H9 (cell line): ENCODE measurements at regions not wholly inside any gene's neighbourhood (a gene's known extent, or its start where the extent isn't known, plus 50 kb on each side); places are given as distances from the start of the nearest gene placed in this dataset.

ENCODE experiments used
- DNase-seq: peaks from one replicate; pipeline ENCODE4 v3.0.0-alpha.2; 2017
- H2AFZ ChIP-seq: one replicate; pipeline ENCODE4 v1.6.1; 2013; ENCODE audit warnings: mild to moderate bottlenecking, low read length, control low read depth, moderate library complexity
- H2AK5ac ChIP-seq: 2 replicates; pipeline ENCODE4 v1.6.1; 2013; ENCODE audit warnings: low read length, control low read depth, mixed read lengths; ENCODE audit not compliant: insufficient read length
- H2BK120ac ChIP-seq: one replicate; pipeline ENCODE4 v1.6.1; 2013; ENCODE audit warnings: low read depth, mild to moderate bottlenecking, low read length, control low read depth, inconsistent platforms; ENCODE audit not compliant: poor library complexity, severe bottlenecking
- H2BK12ac ChIP-seq: 2 replicates; pipeline ENCODE4 v1.6.1; 2013; ENCODE audit warnings: low read length, control low read depth, mixed read lengths, low read depth; ENCODE audit not compliant: insufficient read length
- H2BK15ac ChIP-seq: 2 replicates; pipeline ENCODE4 v1.6.1; 2013; ENCODE audit warnings: low read depth, low read length, control low read depth
- H2BK20ac ChIP-seq: one replicate; pipeline ENCODE4 v1.6.1; 2013; ENCODE audit warnings: low read depth, mild to moderate bottlenecking, low read length, control low read depth, inconsistent platforms; ENCODE audit not compliant: poor library complexity, severe bottlenecking
- H2BK5ac ChIP-seq: 2 replicates; pipeline ENCODE4 v1.6.1; 2013; ENCODE audit warnings: low read length, control low read depth, mixed read lengths; ENCODE audit not compliant: insufficient read length
- H3K14ac ChIP-seq: 2 replicates; pipeline ENCODE4 v1.6.1; 2013; ENCODE audit warnings: low read length, control low read depth; ENCODE audit not compliant: insufficient read depth
- H3K18ac ChIP-seq: 2 replicates; pipeline ENCODE4 v1.6.1; 2013; ENCODE audit warnings: low read depth, mild to moderate bottlenecking, mixed read lengths, low read length, control low read depth; ENCODE audit not compliant: insufficient read length
- H3K23ac ChIP-seq: 2 replicates; pipeline ENCODE4 v1.6.1; 2013; ENCODE audit warnings: low read length, control low read depth, mixed read lengths, low read depth; ENCODE audit not compliant: insufficient read length
- H3K23me2 ChIP-seq: 2 replicates; pipeline ENCODE4 v1.6.1; 2013; ENCODE audit warnings: low read depth, mild to moderate bottlenecking, mixed read lengths, low read length, control low read depth; ENCODE audit not compliant: insufficient read length, poor library complexity, severe bottlenecking
- H3K27ac ChIP-seq: 2 replicates; pipeline ENCODE4 v1.5.1; 2013; ENCODE audit warnings: low read length, control low read depth, mixed read lengths, low read depth; ENCODE audit not compliant: insufficient read length
- H3K27me3 ChIP-seq: 2 replicates; pipeline ENCODE4 v1.6.1; 2013; ENCODE audit warnings: low read length, control low read depth, inconsistent platforms; ENCODE audit not compliant: insufficient read depth
- H3K4ac ChIP-seq: 2 replicates; pipeline ENCODE4 v1.6.1; 2013; ENCODE audit warnings: low read depth, mild to moderate bottlenecking, control low read depth, inconsistent platforms, low read length, moderate library complexity
- H3K4me1 ChIP-seq: 2 replicates; pipeline ENCODE4 v1.6.1; 2013; ENCODE audit warnings: low read length, control low read depth, inconsistent platforms; ENCODE audit not compliant: insufficient read depth
- H3K4me2 ChIP-seq: 2 replicates; pipeline ENCODE4 v1.6.1; 2013; ENCODE audit warnings: low read length, control low read depth, mixed read lengths; ENCODE audit not compliant: insufficient read length, insufficient read depth
- H3K56ac ChIP-seq: 2 replicates; pipeline ENCODE4 v1.6.1; 2013; ENCODE audit warnings: low read depth, mild to moderate bottlenecking, mixed read lengths, low read length, control low read depth; ENCODE audit not compliant: insufficient read length
- H3K79me1 ChIP-seq: 2 replicates; pipeline ENCODE4 v1.6.1; 2013; ENCODE audit warnings: low read depth, mild to moderate bottlenecking, moderate library complexity, low read length, control low read depth, inconsistent platforms; ENCODE audit not compliant: insufficient read depth, poor library complexity, severe bottlenecking
- H3K79me2 ChIP-seq: 2 replicates; pipeline ENCODE4 v1.6.1; 2013; ENCODE audit warnings: low read length, control low read depth, inconsistent platforms; ENCODE audit not compliant: insufficient read depth
- H3K9ac ChIP-seq: 2 replicates; pipeline ENCODE4 v1.6.1; 2013; ENCODE audit warnings: low read length, control low read depth, mixed read lengths; ENCODE audit not compliant: insufficient read length; ENCODE audit errors: extremely low read depth
- H3K9me3 ChIP-seq: one replicate; pipeline ENCODE4 v1.6.1; 2013; ENCODE audit warnings: low read depth, low read length, inconsistent platforms; ENCODE audit not compliant: control insufficient read depth
- H3T11ph ChIP-seq: one replicate; pipeline ENCODE4 v1.6.1; 2013; ENCODE audit warnings: mild to moderate bottlenecking, low read length, control low read depth, inconsistent platforms
- H4K20me1 ChIP-seq: one replicate; pipeline ENCODE4 v1.6.1; 2013; ENCODE audit not compliant: control insufficient read depth, insufficient read length, insufficient read depth
- H4K5ac ChIP-seq: 2 replicates; pipeline ENCODE4 v1.6.1; 2013; ENCODE audit warnings: low read depth, mild to moderate bottlenecking, mixed read lengths, low read length, control low read depth; ENCODE audit not compliant: insufficient read length
- H4K8ac ChIP-seq: replicated peaks from 2 replicates; pipeline ENCODE4 v1.6.1; 2013; ENCODE audit warnings: low read length, control low read depth, mixed read lengths, low read depth; ENCODE audit not compliant: insufficient read length
- H4K91ac ChIP-seq: 2 replicates; pipeline ENCODE4 v1.6.1; 2013; ENCODE audit warnings: low read depth, mild to moderate bottlenecking, moderate library complexity, mixed read lengths, low read length, control low read depth; ENCODE audit not compliant: insufficient read length
- H3K27ac Mint-ChIP-seq, 3 experiments: 2 replicates in 2 of 3; 3 replicates in 1 of 3; pipeline ENCODE4 v1.8.0; 2020 to 2021; ENCODE audit warnings: mixed read lengths in 3 of 3, mild to moderate bottlenecking in 1 of 3, moderate library complexity in 1 of 3
- H3K27me3 Mint-ChIP-seq: 2 replicates; pipeline ENCODE4 v1.8.0; 2021; ENCODE audit warnings: low read depth, mild to moderate bottlenecking, moderate library complexity, mixed read lengths
- H3K36me3 Mint-ChIP-seq, 3 experiments: 2 replicates in 2 of 3; 3 replicates in 1 of 3; pipeline ENCODE4 v1.8.0; 2020 to 2021; ENCODE audit warnings: low read depth in 3 of 3, mixed read lengths in 3 of 3; ENCODE audit not compliant: insufficient read depth in 1 of 3
- H3K4me1 Mint-ChIP-seq, 2 experiments: 2 replicates each; pipeline ENCODE4 v1.8.0; 2020; ENCODE audit warnings: mixed read lengths in 2 of 2
- H3K4me3 Mint-ChIP-seq, 2 experiments: 2 replicates in 1 of 2; 3 replicates in 1 of 2; pipeline ENCODE4 v1.8.0; 2020 to 2021; ENCODE audit warnings: mild to moderate bottlenecking in 2 of 2, mixed read lengths in 2 of 2, moderate library complexity in 1 of 2
- H3K9me3 Mint-ChIP-seq, 2 experiments: 2 replicates in 1 of 2; 3 replicates in 1 of 2; pipeline ENCODE4 v1.8.0; 2020; ENCODE audit warnings: mild to moderate bottlenecking in 2 of 2, mixed read lengths in 2 of 2, moderate library complexity in 1 of 2
- CTCF ChIP-seq: fragments of 200-600 bp; sonication (generic); conservative IDR thresholded peaks from 3 replicates; pipeline ENCODE4 v1.8.0; 2021; ENCODE audit warnings: antibody characterized with exemption, mild to moderate bottlenecking
- WGBS: extraction: QIAGEN DNeasy Blood & Tissue Kit; methylation state at CpG from one replicate; pipeline ENCODE4 v1.1.7; 2013; ENCODE audit warnings: missing lambda C conversion rate, low lambda C conversion rate, mixed read lengths; ENCODE audit not compliant: insufficient read length; ENCODE audit errors: extremely low coverage; 5-methylcytosine and 5-hydroxymethylcytosine counted together

- Histone ChIP-seq H3K56ac (no peak overlapping the region), H4K8ac (no peak overlapping the region), H3K4ac (no peak overlapping the region), H3K23ac (no peak overlapping the region), H3K9ac (no peak overlapping the region), H2BK12ac (no peak overlapping the region), H3K79me1 (no peaks in the 10 kb centered on the region), H2BK5ac (no peak overlapping the region), H3K18ac (no peak overlapping the region), H3K79me2 (no peaks in the 10 kb centered on the region), H3K4me1 (no peaks in the 10 kb centered on the region), H2AFZ (no peak overlapping the region), H4K20me1 (no peaks in the 10 kb centered on the region), H2BK15ac (no peak overlapping the region), H3K14ac (no peak overlapping the region), H3T11ph (no peak overlapping the region), H2BK20ac (no peak overlapping the region), H3K23me2 (no peaks in the 10 kb centered on the region), H3K27ac (no peak overlapping the region), H3K4me2 (no peak overlapping the region), H4K5ac (no peak overlapping the region), H3K9me3 (no peaks in the 10 kb centered on the region), H3K27me3 (no peaks in the 10 kb centered on the region), H2BK120ac (no peak overlapping the region), H2AK5ac (no peak overlapping the region), H4K91ac (no peak overlapping the region)
- WGBS, result no CpG with 5 or more reads among the region's 3 CpGs
- no peak for TF ChIP-seq CTCF
- H3K27me3 Mint-ChIP-seq, result no peaks in the 10 kb centered on the region
- no peaks in the 10 kb centered on the region; a peak in 1 of 5 replicates for H3K9me3 Mint-ChIP-seq
- no peaks in the 10 kb centered on the region for H3K36me3 Mint-ChIP-seq
- H3K27ac Mint-ChIP-seq, result no peak overlapping the region
- DNase-seq, result no peak
- H3K4me1 Mint-ChIP-seq, result no peaks in the 10 kb centered on the region; a peak in 1 of 4 replicates
- no peak overlapping the region for H3K4me3 Mint-ChIP-seq
Measured at GRCh38 chr2:14828968-14829367, 196.5 kb downstream of the LRATD1 start.
